AG09309 (cell line): ENCODE measurements at regions not wholly inside any gene's neighbourhood (a gene's known extent, or its start where the extent isn't known, plus 50 kb on each side); places are given as distances from the start of the nearest gene placed in this dataset.

Experiments
- DNase-seq: peaks from one replicate; pipeline ENCODE4 v3.0.0-alpha.2; 2010; ENCODE audit warnings: low read depth
- H3K4me3 ChIP-seq: 2 replicates; pipeline ENCODE4 v1.5.1; 2011; ENCODE audit warnings: mild to moderate bottlenecking, low read depth, low read length, moderate library complexity; ENCODE audit not compliant: control insufficient read depth
- CTCF ChIP-seq: IDR thresholded peaks from 2 replicates; pipeline ENCODE4 v1.5.1; 2011; ENCODE audit warnings: mild to moderate bottlenecking, low read depth, low read length, inconsistent platforms; ENCODE audit not compliant: insufficient read depth, control insufficient read depth; ENCODE audit errors: missing control alignments

- no peak for DNase-seq
- no peak for TF ChIP-seq CTCF
- no peak overlapping the region for H3K4me3 ChIP-seq
Measured at GRCh38 chr1:69171248-69171647, 396.5 kb upstream of the LRRC7 start.

DNA sequence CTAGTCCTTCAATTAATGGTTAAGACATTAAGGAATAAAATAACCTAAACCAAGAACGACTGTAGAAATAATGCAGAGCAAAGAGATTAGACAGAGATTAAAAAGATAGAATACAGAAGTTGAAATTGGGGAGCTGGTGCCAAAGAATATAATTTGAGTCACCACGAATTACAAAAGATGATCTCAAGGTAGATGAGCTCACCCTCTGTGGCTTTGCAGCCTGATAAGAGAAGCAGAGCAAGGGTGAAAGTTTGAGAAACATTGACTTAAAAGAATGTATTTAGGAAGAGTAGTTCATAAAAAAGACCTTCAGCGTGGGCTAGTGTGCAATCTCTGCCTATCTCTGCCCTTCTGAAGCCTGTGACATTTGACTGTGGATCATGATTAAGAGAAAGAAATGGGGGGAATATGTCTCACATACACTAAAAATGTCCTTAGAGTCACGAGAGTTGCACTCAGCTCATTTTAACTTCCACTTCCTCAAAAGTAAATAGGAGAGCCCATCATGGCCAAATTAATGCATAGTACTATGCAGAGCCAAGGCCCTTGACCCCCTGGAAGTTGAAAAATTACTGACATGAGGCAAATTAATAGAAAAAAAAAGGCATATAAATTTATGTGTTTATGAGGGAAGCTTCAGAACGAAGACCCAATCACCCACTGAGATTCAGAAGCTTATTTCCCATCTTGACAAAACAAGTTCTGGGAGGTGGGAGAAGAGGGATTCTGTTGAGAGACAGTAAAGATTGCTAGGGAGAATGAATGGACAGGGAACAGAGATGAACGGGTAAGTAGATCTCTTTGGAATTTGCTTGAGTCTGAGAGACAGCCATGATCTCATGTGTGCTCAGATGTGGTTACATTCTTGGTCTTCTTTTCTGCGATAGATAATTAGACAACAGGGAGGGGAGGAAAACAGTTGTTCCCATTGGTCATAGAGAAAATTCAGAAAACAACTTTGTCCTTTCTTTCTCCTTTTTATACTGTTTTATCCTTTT, 395.4 kb upstream of the LRRC7 start:
- H3K4me3 ChIP-seq, result no peak overlapping the region
- no peak for DNase-seq
- no peak for TF ChIP-seq CTCF

- no peak overlapping the region for H3K4me3 ChIP-seq
- TF ChIP-seq CTCF, result no peak
- no peak for DNase-seq
Measured at GRCh38 chr1:69175053-69175452, 392.7 kb upstream of the LRRC7 start.

- no peak overlapping the region for H3K4me3 ChIP-seq
- TF ChIP-seq CTCF, result no peak
- DNase-seq, result no peak
Measured at GRCh38 chr1:69180358-69180757, 387.4 kb upstream of the LRRC7 start.

DNA sequence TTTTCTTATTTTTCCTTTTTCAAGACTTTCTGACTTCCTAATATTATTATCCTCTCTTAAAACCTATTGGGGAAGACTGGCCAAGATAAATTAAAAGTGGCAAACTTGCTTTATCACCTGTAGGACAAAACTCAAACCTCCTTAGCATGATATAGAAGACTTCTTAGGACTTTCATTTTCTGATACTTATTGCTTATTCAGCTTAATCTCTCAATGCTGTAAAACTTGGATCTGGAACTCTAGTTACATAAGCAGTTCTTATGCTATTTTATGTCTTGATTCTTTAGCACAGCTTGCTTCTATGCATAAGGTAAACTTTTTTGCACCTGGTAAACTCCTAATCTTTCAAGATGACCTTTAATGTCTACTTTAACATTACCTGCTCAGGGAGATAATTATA, 382.3 kb upstream of the LRRC7 start:
- TF ChIP-seq CTCF, result no peak
- DNase-seq, result no peak
- H3K4me3 ChIP-seq, result no peak overlapping the region

GRCh38 chr1:69191335-69191734, 376.4 kb upstream of the LRRC7 start:
- H3K4me3 ChIP-seq, result no peak overlapping the region
- DNase-seq, result no peak

More at GRCh38 chr1:69191335-69191734, 376.4 kb upstream of the LRRC7 start:
- no peak for TF ChIP-seq CTCF
